Loucy (cell line): ENCODE measurements at regions not wholly inside any gene's neighbourhood (a gene's known extent, or its start where the extent isn't known, plus 50 kb on each side); places are given as distances from the start of the nearest gene placed in this dataset.

Source experiments
- EZH2phosphoT487 ChIP-seq: fragments of 200-600 bp; IDR thresholded peaks from 2 replicates; pipeline ENCODE4 v1.6.1; 2018; ENCODE audit warnings: antibody characterized with exemption, mild to moderate bottlenecking, moderate library complexity, borderline replicate concordance
- TF ChIP-seq, protein P1 (sequence below): fragments of 200-600 bp; sonication (generic); conservative IDR thresholded peaks from 2 replicates; pipeline ENCODE4 v1.5.1; 2014; ENCODE audit warnings: mild to moderate bottlenecking, antibody characterized with exemption, low read length

GRCh38 chr15:36218322-36218721 lies 361.1 kb upstream of the CDIN1 start:
- TF ChIP-seq, protein P1, sequence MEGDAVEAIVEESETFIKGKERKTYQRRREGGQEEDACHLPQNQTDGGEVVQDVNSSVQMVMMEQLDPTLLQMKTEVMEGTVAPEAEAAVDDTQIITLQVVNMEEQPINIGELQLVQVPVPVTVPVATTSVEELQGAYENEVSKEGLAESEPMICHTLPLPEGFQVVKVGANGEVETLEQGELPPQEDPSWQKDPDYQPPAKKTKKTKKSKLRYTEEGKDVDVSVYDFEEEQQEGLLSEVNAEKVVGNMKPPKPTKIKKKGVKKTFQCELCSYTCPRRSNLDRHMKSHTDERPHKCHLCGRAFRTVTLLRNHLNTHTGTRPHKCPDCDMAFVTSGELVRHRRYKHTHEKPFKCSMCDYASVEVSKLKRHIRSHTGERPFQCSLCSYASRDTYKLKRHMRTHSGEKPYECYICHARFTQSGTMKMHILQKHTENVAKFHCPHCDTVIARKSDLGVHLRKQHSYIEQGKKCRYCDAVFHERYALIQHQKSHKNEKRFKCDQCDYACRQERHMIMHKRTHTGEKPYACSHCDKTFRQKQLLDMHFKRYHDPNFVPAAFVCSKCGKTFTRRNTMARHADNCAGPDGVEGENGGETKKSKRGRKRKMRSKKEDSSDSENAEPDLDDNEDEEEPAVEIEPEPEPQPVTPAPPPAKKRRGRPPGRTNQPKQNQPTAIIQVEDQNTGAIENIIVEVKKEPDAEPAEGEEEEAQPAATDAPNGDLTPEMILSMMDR: no peak
- TF ChIP-seq EZH2phosphoT487: no peak
